Loucy (cell line): ENCODE measurements at regions not wholly inside any gene's neighbourhood (a gene's known extent, or its start where the extent isn't known, plus 50 kb on each side); places are given as distances from the start of the nearest gene placed in this dataset.
"Not testable (repeated sequence)": the region's sequence is repeated elsewhere in the genome, so short reads cannot be mapped to it uniquely, and the experiment has no call there.

Source experiments
- H2AFZ ChIP-seq: fragments of 200-600 bp; sonication (generic); 2 replicates; pipeline ENCODE4 v1.6.0; 2016; ENCODE audit warnings: antibody characterized with exemption, mild to moderate bottlenecking, low read length, moderate library complexity
- H3F3A ChIP-seq: fragments of 200-600 bp; 2 replicates; pipeline ENCODE4 v1.6.0; 2016; ENCODE audit warnings: antibody characterized with exemption, low read depth, mild to moderate bottlenecking
- H3K27me3 ChIP-seq: fragments of 200-600 bp; sonication (generic); 2 replicates; pipeline ENCODE4 v1.6.1; 2014; ENCODE audit warnings: low read length, mild to moderate bottlenecking; ENCODE audit not compliant: insufficient read depth, poor library complexity, severe bottlenecking
- H3K36me3 ChIP-seq: fragments of 200-600 bp; sonication (generic); 2 replicates; pipeline ENCODE4 v1.6.1; 2016; ENCODE audit warnings: low read length; ENCODE audit not compliant: insufficient read depth
- H3K4me1 ChIP-seq: fragments of 200-600 bp; sonication (generic); 2 replicates; pipeline ENCODE4 v1.5.1; 2014; ENCODE audit warnings: low read length, mild to moderate bottlenecking; ENCODE audit not compliant: insufficient read depth, poor library complexity, severe bottlenecking
- H3K4me2 ChIP-seq: fragments of 200-600 bp; sonication (generic); 2 replicates; pipeline ENCODE4 v1.6.0; 2014; ENCODE audit warnings: antibody characterized with exemption, low read length, low read depth, mild to moderate bottlenecking; ENCODE audit not compliant: poor library complexity, severe bottlenecking
- H3K4me3 ChIP-seq: fragments of 200-600 bp; sonication (generic); 2 replicates; pipeline ENCODE4 v1.5.1; 2014; ENCODE audit warnings: low read length, mild to moderate bottlenecking, mixed read lengths; ENCODE audit not compliant: poor library complexity, severe bottlenecking
- H3K79me2 ChIP-seq: fragments of 200-600 bp; sonication (generic); 2 replicates; pipeline ENCODE4 v1.6.1; 2014; ENCODE audit warnings: low read length; ENCODE audit not compliant: insufficient read depth
- H3K9ac ChIP-seq: fragments of 200-600 bp; sonication (generic); 2 replicates; pipeline ENCODE4 v1.6.0; 2014; ENCODE audit warnings: mild to moderate bottlenecking, low read depth, low read length, moderate library complexity; ENCODE audit not compliant: poor library complexity, severe bottlenecking
- H3K9me2 ChIP-seq: fragments of 200-600 bp; sonication (generic); replicated peaks from 2 replicates; pipeline ENCODE4 v1.6.1; 2016; ENCODE audit warnings: low read depth, low read length, mixed read lengths
- H3K9me3 ChIP-seq: fragments of 200-600 bp; sonication (generic); 2 replicates; pipeline ENCODE4 v1.6.1; 2014; ENCODE audit warnings: mild to moderate bottlenecking, antibody characterized with exemption, low read length, low read depth; ENCODE audit not compliant: insufficient read depth
- H4K20me1 ChIP-seq: fragments of 200-600 bp; sonication (generic); 2 replicates; pipeline ENCODE4 v1.6.0; 2014; ENCODE audit warnings: antibody characterized with exemption, low read length, mild to moderate bottlenecking; ENCODE audit not compliant: insufficient read depth, poor library complexity, severe bottlenecking
- EZH2phosphoT487 ChIP-seq: fragments of 200-600 bp; IDR thresholded peaks from 2 replicates; pipeline ENCODE4 v1.6.1; 2018; ENCODE audit warnings: antibody characterized with exemption, mild to moderate bottlenecking, moderate library complexity, borderline replicate concordance
- TF ChIP-seq, protein P1 (sequence below): fragments of 200-600 bp; sonication (generic); conservative IDR thresholded peaks from 2 replicates; pipeline ENCODE4 v1.5.1; 2014; ENCODE audit warnings: mild to moderate bottlenecking, antibody characterized with exemption, low read length

DNA sequence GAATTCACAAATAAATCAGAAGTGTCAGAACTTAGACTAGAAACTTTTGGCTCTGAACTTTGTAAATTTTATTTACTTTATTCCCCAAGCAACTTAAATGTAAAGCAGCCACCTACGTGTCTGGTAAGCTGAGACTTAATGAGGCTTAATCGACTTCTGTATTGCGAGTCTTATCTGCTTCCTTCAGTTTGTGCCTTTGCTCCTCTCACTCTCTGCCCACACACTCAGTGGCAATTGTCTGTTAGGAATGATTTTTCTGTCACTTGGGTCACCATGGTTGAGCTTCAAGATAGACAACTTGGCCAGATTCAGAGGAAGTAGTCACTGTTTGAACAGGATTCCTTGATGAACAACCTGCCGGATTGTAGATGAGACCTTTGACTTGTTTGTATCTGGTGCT, 691.4 kb upstream of the FSHR start:
- no peak overlapping the region for H3K9ac ChIP-seq
- no peak overlapping the region for H3K4me2 ChIP-seq
- no peaks in the 10 kb centered on the region for H3K4me1 ChIP-seq
- H3K4me3 ChIP-seq, result no peak overlapping the region
- H3K79me2 ChIP-seq, result no peaks in the 10 kb centered on the region
- no peaks in the 10 kb centered on the region for H3F3A ChIP-seq
- no peaks in the 10 kb centered on the region for H3K9me2 ChIP-seq
- TF ChIP-seq EZH2phosphoT487, result no peak
- TF ChIP-seq, protein P1, sequence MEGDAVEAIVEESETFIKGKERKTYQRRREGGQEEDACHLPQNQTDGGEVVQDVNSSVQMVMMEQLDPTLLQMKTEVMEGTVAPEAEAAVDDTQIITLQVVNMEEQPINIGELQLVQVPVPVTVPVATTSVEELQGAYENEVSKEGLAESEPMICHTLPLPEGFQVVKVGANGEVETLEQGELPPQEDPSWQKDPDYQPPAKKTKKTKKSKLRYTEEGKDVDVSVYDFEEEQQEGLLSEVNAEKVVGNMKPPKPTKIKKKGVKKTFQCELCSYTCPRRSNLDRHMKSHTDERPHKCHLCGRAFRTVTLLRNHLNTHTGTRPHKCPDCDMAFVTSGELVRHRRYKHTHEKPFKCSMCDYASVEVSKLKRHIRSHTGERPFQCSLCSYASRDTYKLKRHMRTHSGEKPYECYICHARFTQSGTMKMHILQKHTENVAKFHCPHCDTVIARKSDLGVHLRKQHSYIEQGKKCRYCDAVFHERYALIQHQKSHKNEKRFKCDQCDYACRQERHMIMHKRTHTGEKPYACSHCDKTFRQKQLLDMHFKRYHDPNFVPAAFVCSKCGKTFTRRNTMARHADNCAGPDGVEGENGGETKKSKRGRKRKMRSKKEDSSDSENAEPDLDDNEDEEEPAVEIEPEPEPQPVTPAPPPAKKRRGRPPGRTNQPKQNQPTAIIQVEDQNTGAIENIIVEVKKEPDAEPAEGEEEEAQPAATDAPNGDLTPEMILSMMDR, result no peak
- H4K20me1 ChIP-seq, result no peaks in the 10 kb centered on the region
- H2AFZ ChIP-seq, result no peak overlapping the region
- no peaks in the 10 kb centered on the region for H3K36me3 ChIP-seq
- H3K9me3 ChIP-seq, result no peaks in the 10 kb centered on the region
- no peaks in the 10 kb centered on the region for H3K27me3 ChIP-seq

DNA sequence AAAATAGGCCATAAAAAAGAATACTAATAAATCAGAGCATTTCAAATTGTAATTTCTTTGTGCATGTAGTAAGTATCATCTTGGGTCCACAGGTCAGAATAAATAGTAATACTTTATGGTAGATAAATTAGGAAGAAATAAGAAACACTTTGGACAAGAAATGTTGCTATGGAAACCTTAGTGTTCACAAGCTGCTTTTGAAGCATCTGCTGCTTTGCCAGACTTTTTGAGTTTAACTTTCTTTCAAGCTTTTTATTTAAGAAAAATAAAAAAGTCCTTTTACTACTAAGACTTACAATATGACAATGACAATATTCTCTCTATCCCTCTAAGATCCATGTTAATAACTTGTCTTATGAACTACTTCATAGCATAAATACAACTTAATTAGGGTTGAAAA, 690.7 kb upstream of the FSHR start:
- Histone ChIP-seq H4K20me1 (no peaks in the 10 kb centered on the region), H3F3A (no peaks in the 10 kb centered on the region), H3K9ac (no peak overlapping the region), H3K4me3 (no peak overlapping the region), H3K4me2 (no peak overlapping the region), H3K36me3 (no peaks in the 10 kb centered on the region), H3K27me3 (no peaks in the 10 kb centered on the region), H3K79me2 (no peaks in the 10 kb centered on the region), H3K9me2 (no peaks in the 10 kb centered on the region), H3K9me3 (no peaks in the 10 kb centered on the region), H3K4me1 (no peaks in the 10 kb centered on the region), H2AFZ (no peak overlapping the region)
- TF ChIP-seq, protein P1, result no peak
- no peak for TF ChIP-seq EZH2phosphoT487

DNA sequence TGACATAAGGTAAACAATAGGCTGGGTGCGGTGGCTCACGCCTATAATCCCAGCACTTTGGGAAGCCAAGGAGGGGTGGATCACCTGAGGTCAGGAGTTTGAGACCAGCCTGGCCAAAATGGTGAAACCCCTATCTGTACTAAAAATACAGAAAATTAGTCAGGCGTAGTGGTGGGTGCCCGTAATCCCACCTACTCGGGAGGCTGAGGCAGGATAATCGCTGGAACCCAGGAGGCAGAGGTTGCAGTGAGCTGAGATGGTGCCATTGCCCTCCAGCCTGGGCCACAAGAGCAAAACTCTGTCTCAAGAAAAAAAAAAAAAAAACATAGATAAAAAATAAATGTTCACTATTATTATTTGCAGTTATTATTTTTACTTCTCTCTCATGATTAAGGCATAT, 689.8 kb upstream of the FSHR start:
- not testable (repeated sequence) for H3K79me2 ChIP-seq, H2AFZ ChIP-seq, H3K9me2 ChIP-seq, H3K36me3 ChIP-seq, H3K4me2 ChIP-seq, H3K4me3 ChIP-seq, H4K20me1 ChIP-seq, H3K9ac ChIP-seq, H3K27me3 ChIP-seq, H3F3A ChIP-seq, H3K9me3 ChIP-seq, H3K4me1 ChIP-seq

DNA sequence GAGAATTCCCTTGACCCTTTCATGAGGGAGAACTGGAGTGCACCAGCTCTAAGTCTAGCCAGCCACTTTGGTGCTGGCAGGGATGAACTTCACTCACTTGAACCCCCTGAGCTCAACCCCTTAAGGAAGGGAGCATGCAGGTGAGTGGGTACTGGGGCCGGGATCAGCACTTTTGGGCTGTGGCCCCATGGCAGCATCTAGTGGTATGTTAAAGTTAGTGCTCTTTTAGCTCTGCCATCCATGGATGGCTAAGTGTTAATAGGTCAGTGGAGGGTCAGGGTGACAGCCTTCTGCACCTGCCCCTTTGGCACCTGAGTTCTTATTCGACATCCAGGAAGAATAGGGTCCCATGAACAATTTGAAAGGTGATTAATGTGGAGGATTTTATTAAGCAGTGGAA, 689.0 kb upstream of the FSHR start:
- no peaks in the 10 kb centered on the region for H3K4me1 ChIP-seq
- no peak overlapping the region for H3K4me3 ChIP-seq
- no peak overlapping the region for H3K4me2 ChIP-seq
- no peak overlapping the region for H2AFZ ChIP-seq
- H3K36me3 ChIP-seq, result no peaks in the 10 kb centered on the region
- TF ChIP-seq, protein P1, result no peak
- TF ChIP-seq EZH2phosphoT487, result no peak
- H4K20me1 ChIP-seq, result no peaks in the 10 kb centered on the region
- no peaks in the 10 kb centered on the region for H3K9me3 ChIP-seq
- no peaks in the 10 kb centered on the region for H3K27me3 ChIP-seq
- no peaks in the 10 kb centered on the region for H3F3A ChIP-seq
- no peak overlapping the region for H3K9ac ChIP-seq
- H3K79me2 ChIP-seq, result no peaks in the 10 kb centered on the region
- H3K9me2 ChIP-seq, result no peaks in the 10 kb centered on the region
